ENCODE measurements at regions not wholly inside any gene's neighbourhood (a gene's known extent, or its start where the extent isn't known, plus 50 kb on each side); places are given as distances from the start of the nearest gene placed in this dataset.

DNA sequence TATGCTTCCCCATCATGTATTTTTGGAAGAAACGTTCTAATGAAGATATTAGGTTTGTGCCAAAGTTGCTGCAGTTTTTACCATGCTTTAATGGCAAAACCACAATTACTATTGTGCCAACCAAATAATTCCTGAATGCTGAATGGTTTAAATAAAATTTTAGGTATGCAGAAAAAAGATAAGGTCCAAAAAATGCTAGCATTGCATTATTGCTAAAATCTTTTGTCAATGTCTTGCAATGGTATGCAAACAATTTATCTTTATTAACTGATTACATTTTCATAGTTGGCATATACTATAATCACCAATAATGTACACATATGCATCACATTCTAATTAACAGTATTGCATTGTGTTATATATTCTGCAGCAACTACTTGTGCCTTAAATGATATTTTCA, 1657.4 kb upstream of the IGFBP7 start (continued):
- TF ChIP-seq, protein P1, sequence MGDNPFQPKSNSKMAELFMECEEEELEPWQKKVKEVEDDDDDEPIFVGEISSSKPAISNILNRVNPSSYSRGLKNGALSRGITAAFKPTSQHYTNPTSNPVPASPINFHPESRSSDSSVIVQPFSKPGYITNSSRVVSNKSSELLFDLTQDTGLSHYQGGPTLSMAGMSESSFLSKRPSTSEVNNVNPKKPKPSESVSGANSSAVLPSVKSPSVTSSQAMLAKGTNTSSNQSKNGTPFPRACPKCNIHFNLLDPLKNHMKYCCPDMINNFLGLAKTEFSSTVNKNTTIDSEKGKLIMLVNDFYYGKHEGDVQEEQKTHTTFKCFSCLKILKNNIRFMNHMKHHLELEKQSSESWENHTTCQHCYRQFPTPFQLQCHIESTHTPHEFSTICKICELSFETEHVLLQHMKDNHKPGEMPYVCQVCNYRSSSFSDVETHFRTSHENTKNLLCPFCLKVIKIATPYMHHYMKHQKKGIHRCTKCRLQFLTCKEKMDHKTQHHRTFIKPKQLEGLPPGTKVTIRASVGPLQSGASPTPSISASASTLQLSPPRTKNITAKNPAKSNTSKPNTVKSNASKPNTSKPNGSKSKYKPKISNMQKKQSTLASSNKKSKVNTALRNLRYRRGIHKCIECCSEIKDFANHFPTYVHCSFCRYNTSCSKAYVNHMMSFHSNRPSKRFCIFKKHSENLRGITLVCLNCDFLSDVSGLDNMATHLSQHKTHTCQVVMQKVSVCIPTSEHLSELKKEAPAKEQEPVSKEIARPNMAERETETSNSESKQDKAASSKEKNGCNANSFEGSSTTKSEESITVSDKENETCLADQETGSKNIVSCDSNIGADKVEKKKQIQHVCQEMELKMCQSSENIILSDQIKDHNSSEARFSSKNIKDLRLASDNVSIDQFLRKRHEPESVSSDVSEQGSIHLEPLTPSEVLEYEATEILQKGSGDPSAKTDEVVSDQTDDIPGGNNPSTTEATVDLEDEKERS (tag by site-specific recombination; IDR thresholded peaks at IDR 0.05): no peak

DNA sequence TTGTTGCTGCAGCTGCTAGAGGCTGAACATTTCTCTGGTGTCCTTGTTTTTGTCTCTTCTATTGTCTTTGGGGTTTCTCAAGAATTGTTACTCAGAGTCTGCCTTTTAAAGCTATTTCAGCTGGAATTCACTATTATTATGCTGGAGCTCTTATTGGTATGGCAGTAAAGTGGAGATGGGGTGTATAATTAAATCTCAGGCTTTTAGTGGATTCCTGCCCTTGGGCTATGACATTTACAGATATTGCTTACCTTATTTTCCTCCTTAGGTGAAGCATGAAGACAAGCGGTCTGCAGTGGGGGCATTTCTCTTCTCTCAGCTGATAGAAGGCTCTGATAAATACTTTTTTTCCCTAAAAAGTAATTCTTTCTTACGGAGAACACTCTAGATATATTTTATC, 1656.6 kb upstream of the IGFBP7 start:
- ChIA-PET CTCF (no interaction called here), POLR2A (no interaction called here)
- Histone ChIP-seq H3K4me3 (ENCODE audit: low read depth, low read length) (no peak overlapping the region), H3K4me1 (ENCODE audit: control insufficient read depth, insufficient read depth, low read length) (no peaks in the 10 kb centered on the region), H3K27ac (ENCODE audit: extremely low read depth, low read depth, low read length) (no peak overlapping the region), H3K9me3 (ENCODE audit: control insufficient read depth, insufficient read depth, low read depth, low read length) (no peaks in the 10 kb centered on the region), H3K36me3 (ENCODE audit: control insufficient read depth in 2 of 2, insufficient read depth in 1 of 2, low read length in 2 of 2) (no peaks in the 10 kb centered on the region)
- TF ChIP-seq ZBTB7A (tag by site-specific recombination; IDR thresholded peaks at IDR 0.05; ENCODE audit: low read depth) (no peak), GFI1B (tag by site-specific recombination; IDR thresholded peaks at IDR 0.05) (no peak), ZNF184 (tag by site-specific recombination; IDR thresholded peaks at IDR 0.05) (no peak), ZNF629 (tag by site-specific recombination; IDR thresholded peaks at IDR 0.05) (no peak), OSR2 (tag by site-specific recombination; IDR thresholded peaks at IDR 0.05) (no peak), BCL11B (tag by site-specific recombination; IDR thresholded peaks at IDR 0.05; ENCODE audit: low read depth) (no peak)

DNA sequence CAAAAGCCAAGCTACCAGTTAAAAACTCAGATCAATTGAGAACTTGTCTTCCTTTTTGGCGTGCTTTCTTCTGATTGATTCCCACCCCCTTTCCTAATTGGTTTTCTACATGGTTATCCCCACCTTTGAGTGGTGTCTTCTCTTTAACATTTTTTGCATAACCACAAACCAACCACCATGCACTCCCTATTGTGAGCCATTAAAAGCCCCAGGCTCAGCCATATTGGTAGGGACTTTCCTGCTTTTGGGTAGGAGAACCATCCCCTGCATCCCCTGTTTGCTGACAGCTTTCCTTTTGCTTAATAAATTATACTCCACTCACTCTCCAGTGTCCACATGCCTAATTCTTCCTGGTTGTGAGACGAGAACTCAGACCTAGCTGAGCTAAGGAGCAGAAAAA, 1651.4 kb upstream of the IGFBP7 start:
- H3K27ac ChIP-seq (ENCODE audit: extremely low read depth, low read depth, low read length): no peak overlapping the region
- ChIA-PET CTCF (no interaction called here), POLR2A (no interaction called here)
- H3K9me3 ChIP-seq (ENCODE audit: control insufficient read depth, insufficient read depth, low read depth, low read length): no peaks in the 10 kb centered on the region
- H3K36me3 ChIP-seq (ENCODE audit: control insufficient read depth in 2 of 2, insufficient read depth in 1 of 2, low read length in 2 of 2): no peaks in the 10 kb centered on the region
- TF ChIP-seq ZNF2 (tag by site-specific recombination; IDR thresholded peaks at IDR 0.05): no peak
- no peak for TF ChIP-seq ZNF624 (tag by site-specific recombination; IDR thresholded peaks at IDR 0.05)
- no peak for TF ChIP-seq ZNF404 (tag by site-specific recombination; IDR thresholded peaks at IDR 0.05)
- TF ChIP-seq, protein P1 (tag by site-specific recombination; IDR thresholded peaks at IDR 0.05): no peak
- TF ChIP-seq, protein P2, sequence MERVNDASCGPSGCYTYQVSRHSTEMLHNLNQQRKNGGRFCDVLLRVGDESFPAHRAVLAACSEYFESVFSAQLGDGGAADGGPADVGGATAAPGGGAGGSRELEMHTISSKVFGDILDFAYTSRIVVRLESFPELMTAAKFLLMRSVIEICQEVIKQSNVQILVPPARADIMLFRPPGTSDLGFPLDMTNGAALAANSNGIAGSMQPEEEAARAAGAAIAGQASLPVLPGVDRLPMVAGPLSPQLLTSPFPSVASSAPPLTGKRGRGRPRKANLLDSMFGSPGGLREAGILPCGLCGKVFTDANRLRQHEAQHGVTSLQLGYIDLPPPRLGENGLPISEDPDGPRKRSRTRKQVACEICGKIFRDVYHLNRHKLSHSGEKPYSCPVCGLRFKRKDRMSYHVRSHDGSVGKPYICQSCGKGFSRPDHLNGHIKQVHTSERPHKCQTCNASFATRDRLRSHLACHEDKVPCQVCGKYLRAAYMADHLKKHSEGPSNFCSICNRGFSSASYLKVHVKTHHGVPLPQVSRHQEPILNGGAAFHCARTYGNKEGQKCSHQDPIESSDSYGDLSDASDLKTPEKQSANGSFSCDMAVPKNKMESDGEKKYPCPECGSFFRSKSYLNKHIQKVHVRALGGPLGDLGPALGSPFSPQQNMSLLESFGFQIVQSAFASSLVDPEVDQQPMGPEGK (tag by site-specific recombination; IDR thresholded peaks at IDR 0.05): no peak
- H3K4me3 ChIP-seq (ENCODE audit: low read depth, low read length): no peak overlapping the region
- H3K4me1 ChIP-seq (ENCODE audit: control insufficient read depth, insufficient read depth, low read length): no peaks in the 10 kb centered on the region

DNA sequence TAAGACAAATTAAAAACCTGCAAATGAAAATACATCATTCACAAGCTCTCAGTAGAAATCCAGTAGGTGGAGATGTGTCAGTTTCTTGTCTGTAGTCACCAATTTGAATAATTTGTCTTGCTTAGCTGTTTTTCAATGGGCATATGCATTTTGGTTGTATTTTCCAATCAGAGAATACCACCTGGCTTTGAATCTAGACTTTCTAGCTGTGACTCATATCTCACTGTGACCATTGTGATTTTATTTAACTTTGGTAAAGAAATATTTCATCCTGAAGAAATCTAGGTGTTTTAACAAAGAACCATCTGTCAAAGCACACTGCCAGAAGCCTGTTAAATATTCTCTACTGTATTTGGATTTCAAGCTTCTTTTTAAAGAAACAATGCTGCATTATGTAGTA, 1650.6 kb upstream of the IGFBP7 start:
- CTCF ChIA-PET: no interaction called here
- POLR2A ChIA-PET: no interaction called here
- H3K9me3 ChIP-seq (ENCODE audit: control insufficient read depth, insufficient read depth, low read depth, low read length): no peaks in the 10 kb centered on the region
- TF ChIP-seq ZNF48 (tag by site-specific recombination; IDR thresholded peaks at IDR 0.05): no peak
- TF ChIP-seq, protein P3, sequence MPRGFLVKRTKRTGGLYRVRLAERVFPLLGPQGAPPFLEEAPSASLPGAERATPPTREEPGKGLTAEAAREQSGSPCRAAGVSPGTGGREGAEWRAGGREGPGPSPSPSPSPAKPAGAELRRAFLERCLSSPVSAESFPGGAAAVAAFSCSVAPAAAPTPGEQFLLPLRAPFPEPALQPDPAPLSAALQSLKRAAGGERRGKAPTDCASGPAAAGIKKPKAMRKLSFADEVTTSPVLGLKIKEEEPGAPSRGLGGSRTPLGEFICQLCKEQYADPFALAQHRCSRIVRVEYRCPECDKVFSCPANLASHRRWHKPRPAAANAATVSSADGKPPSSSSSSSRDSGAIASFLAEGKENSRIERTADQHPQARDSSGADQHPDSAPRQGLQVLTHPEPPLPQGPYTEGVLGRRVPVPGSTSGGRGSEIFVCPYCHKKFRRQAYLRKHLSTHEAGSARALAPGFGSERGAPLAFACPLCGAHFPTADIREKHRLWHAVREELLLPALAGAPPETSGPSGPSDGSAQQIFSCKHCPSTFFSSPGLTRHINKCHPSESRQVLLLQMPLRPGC (tag by site-specific recombination; IDR thresholded peaks at IDR 0.05): no peak
- TF ChIP-seq ZNF837 (tag by site-specific recombination; IDR thresholded peaks at IDR 0.05): no peak
- no peak for TF ChIP-seq ZNF626 (tag by site-specific recombination; IDR thresholded peaks at IDR 0.05)
- TF ChIP-seq ZNF585B (tag by site-specific recombination; IDR thresholded peaks at IDR 0.05): no peak
- no peak for TF ChIP-seq ZNF394 (tag by site-specific recombination; IDR thresholded peaks at IDR 0.05; ENCODE audit: borderline replicate concordance)
- TF ChIP-seq KLF8 (tag by site-specific recombination; IDR thresholded peaks at IDR 0.05): no peak
- no peak for TF ChIP-seq ZNF341 (tag by site-specific recombination; IDR thresholded peaks at IDR 0.05; ENCODE audit: low read depth)
- no peak for TF ChIP-seq ZNF658 (tag by site-specific recombination; IDR thresholded peaks at IDR 0.05)

More for the DNA sequence above, 1650.6 kb upstream of the IGFBP7 start:
- H3K4me3 ChIP-seq (ENCODE audit: low read depth, low read length): no peak overlapping the region
- H3K4me1 ChIP-seq (ENCODE audit: control insufficient read depth, insufficient read depth, low read length): no peaks in the 10 kb centered on the region
- H3K36me3 ChIP-seq (ENCODE audit: control insufficient read depth in 2 of 2, insufficient read depth in 1 of 2, low read length in 2 of 2): no peaks in the 10 kb centered on the region
- H3K27ac ChIP-seq (ENCODE audit: extremely low read depth, low read depth, low read length): no peak overlapping the region
